ENCODE measurements at regions not wholly inside any gene's neighbourhood (a gene's known extent, or its start where the extent isn't known, plus 50 kb on each side); places are given as distances from the start of the nearest gene placed in this dataset.
"Not testable (repeated sequence)": the region's sequence is repeated elsewhere in the genome, so short reads cannot be mapped to it uniquely, and the experiment has no call there.

DNA sequence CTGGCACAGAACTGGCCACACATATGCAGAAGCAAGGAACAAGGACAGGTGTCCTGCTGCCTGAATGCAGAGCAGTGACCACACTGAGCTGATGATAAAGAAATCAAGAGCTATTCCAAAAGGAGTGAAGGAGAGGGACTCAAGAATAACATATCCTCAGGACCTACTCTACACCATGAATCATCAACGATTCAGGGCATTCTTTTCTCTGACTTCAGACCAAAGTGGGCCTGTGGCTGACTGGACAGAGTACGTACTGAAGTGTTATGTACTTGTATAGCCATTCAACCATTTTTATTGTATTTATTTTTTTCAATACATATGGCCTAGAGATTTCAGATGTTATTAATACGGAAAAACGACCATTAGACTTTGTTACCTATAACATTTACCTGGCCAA lies 177.5 kb upstream of the TMTC1 start:
- no peak for DNase-seq (ENCODE audit: low read depth)

DNA sequence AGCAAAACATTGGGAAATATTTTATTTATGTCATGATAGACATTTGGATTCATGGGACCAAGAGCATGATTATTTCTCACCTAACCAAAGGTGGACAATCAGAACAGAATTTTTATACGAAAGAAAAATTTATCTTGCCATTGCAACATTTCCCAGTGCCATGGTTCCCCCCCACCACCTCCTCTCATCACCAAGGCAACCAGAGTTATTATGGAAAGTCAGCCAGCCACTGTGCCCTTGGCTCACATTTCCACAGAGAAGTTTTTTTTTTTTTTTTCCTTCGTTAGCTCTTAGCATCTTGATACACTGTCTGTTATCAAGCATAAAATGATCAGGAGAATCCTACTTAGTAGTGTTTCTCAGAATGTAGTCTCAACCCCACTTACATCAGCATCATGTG lies 176.4 kb upstream of the TMTC1 start:
- no peak for DNase-seq (ENCODE audit: low read depth)

DNA sequence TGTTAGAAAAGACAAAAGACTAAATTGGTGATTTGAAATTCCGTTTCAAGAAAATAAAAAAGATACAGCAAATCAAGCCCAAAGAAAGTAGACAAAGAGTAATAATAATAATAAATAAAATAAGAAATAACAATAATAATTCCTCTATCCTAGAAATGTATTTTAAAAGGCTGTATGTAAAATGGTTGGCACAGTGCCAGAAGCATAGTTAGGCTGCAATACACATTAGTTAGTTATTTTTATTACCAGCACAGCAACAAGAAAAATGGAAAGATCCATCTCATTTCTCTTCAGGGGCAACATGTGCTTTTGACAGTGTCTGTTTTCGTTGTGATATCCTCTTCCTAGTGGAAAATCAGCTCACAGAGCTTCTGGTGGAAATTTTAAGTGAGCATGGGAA lies 174.1 kb upstream of the TMTC1 start:
- DNase-seq (ENCODE audit: low read depth) = no peak

DNA sequence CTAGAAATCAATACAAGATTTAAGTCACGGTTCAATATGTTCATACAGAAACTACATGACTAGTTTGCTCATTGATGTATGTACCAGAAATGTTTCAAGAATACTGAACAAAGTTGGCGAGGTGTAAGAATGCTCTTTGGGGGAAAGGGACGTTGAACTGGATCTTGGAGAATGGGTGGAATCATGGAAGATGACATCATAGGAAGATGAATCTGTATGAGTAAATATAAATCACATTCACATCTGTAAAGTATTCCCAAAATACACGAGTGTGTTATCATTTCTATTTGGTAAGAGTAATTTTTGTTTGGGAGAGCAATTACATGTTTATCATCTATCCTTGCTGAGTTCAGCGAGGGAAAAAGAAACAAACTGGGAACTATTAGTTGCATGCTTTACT lies 162.2 kb upstream of the TMTC1 start:
- no peak for DNase-seq (ENCODE audit: low read depth)

DNA sequence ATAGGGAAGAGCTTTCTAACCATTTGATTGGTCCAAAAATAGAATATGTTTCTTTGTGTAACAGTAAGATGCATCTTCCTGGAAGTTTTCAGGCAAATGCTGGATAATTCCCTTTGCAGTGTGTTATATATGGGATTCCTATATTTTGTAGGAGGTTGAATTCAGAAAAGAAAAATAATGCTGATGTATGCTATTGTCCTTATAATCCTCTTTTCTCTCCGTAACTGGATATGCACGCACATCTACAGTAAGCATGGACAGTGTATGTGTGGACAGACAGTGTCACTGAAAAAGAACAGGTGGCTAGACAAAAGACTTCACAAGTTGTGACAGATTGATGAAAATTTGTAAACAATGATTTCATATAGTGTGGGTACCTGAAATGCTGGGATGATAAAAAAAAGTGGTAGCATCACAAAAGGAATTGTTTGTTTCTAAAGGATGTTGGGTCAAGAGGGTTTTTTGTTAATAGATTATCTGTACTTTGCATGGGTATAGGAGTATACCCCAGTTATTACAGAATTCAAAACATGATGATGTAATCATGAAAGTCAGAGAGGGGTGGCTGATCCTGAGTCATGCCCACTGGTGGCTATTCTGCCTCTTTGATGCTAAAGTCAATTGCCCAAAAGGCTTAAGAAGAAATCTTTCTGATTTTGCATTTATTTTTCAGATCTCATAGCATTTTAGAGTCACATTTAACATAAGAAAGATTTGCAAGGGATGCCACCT lies 160.7 kb upstream of the TMTC1 start:
- no peak for DNase-seq (ENCODE audit: low read depth)

DNA sequence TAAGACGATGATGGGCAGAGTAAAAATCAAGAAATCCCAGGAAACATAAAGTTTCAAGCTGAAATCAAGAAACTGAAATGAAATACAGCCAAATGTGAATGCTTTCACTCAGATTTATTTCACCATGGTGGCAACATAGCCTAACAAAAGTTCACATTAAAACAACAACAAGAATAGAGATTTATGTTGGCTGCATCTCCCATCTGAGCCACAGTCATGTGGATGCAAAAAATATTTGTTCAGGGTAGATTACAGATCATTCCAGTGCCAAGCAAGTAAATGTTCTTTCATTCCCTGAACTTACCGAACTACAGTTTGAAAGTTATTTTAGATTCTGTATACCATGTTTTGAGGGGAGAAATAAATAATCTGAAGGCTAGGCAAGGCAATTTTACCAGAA lies 159.9 kb upstream of the TMTC1 start:
- DNase-seq (ENCODE audit: low read depth) = no peak

DNA sequence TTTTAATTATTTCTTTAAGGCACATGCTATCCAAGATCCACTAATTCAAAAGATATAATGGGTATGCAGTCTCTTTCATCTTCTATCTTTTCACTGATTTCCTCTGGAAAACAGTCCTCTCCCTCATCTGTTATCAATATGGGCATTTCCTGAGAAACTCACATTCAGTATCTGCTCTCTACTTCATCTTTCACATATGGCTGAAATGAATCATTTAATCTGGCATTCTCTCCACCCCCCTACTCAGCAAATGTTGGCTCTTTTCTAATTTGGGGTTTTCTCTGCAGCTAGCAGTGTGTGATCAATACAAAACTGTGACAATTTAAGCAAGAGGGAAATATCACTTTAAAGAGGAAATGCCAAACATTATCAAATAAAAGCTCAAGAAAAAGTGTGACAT lies 157.1 kb upstream of the TMTC1 start:
- DNase-seq (ENCODE audit: low read depth) = no peak

DNA sequence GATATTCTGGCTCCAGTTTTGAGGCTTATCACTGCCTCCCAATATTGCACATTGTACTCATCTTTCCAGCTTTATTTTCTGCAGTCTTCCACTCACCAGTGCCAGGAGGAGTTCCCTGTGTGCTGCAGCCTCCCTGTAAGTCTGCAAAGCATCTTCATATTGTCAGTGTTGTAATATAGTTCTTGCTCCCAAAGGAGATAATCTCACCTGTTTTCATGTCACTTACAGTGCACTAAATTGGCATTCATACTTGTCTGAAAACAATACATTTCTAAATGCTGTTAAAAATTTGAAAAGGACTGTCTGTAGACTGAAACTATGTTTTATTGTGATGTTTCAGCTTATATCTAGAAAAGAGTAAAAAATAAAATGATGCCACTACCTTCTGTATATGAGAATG lies 146.8 kb upstream of the TMTC1 start:
- DNase-seq (ENCODE audit: low read depth) = no peak

DNA sequence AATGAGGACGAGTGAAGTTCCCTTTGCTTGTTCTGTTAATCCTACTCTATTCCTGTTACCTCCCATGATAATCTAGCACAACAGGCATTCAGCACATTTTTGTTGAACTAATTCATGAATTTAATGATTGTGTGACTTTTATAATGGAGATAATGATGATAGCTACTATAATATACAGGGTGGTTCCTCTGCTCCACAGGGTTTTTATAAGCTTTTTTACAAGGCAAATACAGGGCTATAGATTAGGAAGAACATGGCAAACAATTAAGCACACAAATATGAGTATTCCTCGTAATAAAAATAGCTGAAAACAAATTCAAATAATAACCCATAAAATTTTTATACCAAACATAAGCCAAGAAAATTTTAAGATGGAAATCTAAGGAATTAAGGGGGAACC lies 145.6 kb upstream of the TMTC1 start:
- no peak for DNase-seq (ENCODE audit: low read depth)

DNA sequence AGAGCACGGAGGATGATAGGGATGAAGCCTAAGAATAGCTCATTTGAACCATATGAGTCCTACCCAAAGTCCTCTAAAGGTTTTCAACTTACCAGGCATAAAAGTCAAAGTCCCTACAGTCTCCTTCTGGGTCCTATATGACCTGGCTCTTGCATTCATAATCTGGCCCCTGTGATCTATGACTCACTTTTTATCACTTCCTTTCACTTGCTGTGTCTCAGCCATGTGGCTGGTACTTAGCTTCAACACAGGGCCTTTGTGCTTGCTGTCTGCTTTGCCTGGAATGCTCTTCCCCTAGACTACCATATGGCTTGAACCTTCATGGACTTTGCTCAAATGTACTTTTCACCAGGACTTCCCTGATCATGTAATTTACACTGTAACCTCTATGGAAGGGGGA lies 137.6 kb upstream of the TMTC1 start:
- no peak for DNase-seq (ENCODE audit: low read depth)

DNA sequence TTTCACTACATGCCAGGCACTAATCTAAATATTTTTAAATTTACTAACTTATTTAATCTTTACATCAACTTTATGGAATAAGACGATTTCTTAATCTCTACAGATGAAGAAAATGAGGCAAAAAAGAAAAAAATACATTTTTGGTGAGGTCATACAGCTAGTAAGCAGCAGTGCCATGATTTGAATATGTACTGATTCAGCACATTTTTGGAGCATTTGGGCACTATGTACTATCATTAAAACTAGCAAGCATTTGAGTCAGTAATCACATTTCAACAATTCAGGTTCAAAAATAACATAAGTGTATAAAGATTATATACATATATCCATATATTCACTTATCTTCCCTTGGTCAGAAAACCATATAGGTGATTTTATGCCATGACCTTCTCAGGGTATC lies 124.4 kb upstream of the TMTC1 start:
- DNase-seq (ENCODE audit: low read depth) = no peak

DNA sequence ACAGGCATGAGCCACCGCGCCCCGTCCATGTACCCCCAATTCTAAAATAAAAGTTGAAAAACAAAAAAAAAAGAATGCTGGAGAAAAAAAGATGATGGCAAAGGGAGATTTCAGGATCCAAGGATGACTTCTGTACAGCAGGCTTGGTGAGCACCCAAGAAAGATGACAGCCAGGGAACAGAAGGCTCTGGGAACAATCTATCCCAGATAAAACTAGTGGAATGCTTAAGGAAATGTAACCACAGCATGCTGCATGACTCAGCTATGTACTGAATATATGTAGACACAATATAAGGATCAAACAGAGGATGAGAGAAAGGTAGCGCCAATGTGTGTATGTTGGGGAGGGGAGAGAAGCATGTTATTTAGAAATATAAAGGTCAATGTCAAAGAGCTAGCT lies 123.7 kb upstream of the TMTC1 start:
- DNase-seq (ENCODE audit: low read depth) = no peak

DNA sequence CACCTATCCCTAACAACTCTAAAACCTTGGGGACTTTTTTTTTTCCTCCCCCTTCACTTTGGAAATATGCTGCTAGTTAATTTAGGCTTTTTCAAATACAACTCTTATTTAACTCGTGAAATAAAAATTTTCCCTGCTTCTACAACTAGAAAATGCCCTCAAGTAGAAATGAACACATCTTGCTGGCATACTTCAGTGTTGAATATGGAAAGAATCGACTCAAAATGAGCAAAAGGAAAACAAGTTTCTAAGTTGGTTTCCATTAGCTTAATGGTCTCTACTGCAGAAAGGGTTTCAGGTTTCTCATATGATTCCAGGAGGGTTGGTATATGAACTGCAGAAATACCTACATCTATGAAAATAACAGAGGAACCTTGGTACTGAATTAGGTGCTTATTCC lies 118.3 kb upstream of the TMTC1 start:
- no peak for DNase-seq (ENCODE audit: low read depth)

DNA sequence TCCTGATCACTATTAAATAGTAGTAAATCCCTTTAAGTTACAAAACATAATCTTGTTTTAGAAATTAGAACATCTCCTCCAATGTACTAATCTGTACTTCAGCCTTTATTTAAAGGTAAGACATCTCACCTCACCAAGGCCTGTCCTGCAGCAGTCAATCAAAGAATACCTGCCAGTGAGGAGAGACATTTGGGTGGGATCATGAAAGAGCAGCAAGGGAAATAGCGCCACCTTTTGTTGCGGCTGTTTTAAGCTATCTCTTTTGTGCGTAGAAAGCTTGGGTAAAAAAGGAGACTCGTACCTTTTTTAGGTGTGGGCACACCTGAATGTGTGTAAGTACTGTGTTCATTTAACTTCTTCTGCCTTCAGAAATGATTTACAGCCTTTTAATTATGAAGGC lies 117.8 kb upstream of the TMTC1 start:
- DNase-seq (ENCODE audit: low read depth) = no peak

DNA sequence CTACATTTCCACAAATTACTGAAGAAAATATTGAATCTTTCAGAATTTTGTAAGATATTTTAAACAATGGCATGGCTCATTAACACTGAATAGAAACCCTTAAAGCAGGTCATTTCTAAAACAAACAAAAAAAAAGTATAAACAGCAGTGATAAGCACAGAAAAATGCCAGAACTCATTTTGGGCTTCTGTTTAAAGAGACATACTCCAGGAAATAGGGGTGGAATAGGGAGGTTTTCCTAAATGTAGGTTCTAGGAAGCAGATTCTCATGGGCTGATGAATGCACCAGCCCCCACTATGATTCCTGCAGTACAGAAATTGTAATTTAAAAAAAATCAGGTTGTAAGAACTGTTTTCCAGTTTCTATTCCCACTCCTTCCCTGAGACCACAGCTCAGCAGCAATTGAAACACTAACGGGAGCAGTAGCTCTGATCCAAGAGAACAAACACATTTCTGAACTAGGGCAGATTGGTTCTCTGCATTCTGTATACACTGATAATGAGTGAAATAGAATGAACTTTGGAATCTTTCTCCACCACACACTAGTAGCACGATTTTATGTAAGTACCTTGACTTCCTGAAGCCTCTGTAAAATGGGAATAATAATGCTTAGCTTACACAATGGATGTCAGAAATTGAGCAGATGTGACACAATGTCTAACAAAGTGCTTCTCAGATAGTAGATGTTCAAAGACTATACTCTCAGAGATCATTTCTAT lies 115.6 kb upstream of the TMTC1 start:
- DNase-seq (ENCODE audit: low read depth) = no peak

DNA sequence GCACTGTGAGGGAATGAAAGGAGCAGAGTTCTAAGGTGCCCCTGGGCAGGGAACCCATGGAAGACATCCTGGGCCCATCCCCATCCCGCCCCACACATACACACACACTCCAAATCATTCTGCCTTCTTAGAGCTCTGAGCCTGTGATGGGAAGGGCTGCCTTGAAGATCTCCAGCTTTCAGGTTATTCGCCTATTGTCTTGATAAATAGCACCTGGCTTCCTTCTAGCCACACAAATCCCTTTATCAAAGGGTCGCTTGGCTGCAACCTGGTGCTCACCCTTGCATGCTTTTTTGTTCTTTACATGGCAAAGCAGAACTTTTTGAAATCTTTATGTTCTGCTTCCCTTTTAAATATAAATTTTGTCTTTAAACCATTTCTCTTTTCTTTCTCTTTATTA lies 112.2 kb upstream of the TMTC1 start:
- no peak for DNase-seq (ENCODE audit: low read depth)

DNA sequence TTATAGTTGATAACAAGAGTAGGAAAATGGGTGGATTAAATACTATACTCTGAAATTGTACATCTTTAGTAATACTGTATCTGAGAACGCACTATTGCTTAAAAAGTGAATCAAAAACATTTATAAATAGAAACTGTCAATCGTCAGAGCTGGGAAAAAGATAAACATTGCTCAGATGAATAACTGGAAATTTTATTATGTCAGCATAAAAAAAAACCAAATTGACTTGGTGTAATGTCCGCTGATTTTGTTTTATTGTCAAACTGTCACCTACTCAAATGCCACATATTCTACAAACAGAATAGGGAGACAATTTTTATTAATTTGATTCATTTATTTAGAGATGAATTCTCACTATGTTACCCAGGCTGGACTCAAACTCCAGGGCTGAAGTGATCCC lies 109.3 kb upstream of the TMTC1 start:
- no peak for DNase-seq (ENCODE audit: low read depth)

DNA sequence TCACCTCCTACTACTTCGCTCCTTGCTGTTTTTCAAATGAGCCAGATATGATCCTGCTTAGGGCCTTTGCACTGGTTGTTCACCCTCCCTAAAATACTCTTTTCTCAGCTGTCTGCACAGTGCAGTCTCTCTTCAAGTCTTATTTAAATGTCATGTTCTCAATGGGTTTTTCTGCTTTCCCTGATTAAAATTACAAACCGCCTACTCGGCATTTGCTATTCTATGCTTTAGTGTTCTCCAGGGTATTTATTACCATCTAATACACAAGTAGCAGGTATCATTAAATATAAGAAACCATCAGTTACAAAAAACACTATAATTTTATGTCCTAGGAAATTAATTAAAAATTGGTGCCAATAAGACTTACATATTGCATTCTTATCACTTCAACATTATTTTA lies 108.0 kb upstream of the TMTC1 start:
- no peak for DNase-seq (ENCODE audit: low read depth)

DNA sequence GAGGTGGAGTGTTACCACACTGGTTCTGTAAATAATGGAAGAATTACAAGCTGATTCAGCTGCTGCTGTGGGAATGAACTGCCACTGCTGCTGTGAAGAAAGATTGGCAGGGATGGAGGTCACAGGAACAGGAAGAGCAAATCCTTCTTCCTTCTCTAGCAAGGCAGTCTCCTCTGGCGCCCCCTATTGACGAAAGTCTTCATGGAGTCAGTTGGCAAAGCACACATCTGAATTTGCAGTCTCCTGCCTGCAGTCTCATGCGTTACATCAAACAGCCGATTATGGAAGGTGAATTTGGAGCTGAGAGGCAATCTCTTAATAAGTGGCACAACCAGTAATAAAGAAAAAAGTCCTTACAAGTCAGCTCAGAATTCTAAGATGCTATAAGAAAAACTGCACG lies 106.0 kb upstream of the TMTC1 start:
- no peak for DNase-seq (ENCODE audit: low read depth)

DNA sequence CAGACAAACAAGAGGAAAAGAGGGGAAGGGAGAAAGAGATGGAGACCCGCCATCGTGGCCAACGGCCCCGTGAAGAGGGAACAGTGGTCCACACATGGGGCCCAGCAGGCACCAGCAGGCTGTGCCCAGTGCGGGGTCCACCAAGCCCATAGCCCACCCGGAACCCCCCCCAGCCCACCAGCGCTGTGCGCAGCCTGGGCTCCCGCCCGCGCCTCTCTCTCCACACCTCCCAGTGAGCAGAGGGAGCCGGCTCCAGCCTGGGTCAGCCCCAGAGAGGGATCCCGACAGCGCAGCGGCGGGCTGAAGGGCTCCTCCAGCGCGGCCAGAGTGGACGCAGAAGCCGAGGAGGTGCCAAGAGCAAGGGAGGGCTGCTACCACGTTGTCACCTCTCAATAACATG lies 105.0 kb upstream of the TMTC1 start:
- DNase-seq (ENCODE audit: low read depth) = no peak

DNA sequence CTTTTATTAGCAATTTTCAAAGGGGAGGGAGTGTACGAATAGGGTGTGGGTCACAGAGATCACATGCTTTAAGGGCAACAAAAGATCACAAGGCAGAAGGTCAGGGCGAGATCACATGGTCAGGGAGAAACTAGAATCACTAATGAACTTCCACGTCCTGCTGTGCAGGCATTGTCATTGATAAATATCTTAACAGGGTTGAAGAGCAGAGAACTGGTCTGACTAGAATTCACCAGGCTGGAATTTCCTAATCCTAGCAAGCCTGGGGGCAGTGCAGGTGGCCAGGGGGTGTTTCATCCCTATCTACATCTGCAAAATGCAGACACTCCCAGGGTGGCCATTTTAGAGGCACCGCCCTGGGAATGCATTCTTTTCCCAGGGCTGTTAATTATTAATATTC lies 101.2 kb upstream of the TMTC1 start:
- not testable (repeated sequence) for DNase-seq (ENCODE audit: low read depth)

DNA sequence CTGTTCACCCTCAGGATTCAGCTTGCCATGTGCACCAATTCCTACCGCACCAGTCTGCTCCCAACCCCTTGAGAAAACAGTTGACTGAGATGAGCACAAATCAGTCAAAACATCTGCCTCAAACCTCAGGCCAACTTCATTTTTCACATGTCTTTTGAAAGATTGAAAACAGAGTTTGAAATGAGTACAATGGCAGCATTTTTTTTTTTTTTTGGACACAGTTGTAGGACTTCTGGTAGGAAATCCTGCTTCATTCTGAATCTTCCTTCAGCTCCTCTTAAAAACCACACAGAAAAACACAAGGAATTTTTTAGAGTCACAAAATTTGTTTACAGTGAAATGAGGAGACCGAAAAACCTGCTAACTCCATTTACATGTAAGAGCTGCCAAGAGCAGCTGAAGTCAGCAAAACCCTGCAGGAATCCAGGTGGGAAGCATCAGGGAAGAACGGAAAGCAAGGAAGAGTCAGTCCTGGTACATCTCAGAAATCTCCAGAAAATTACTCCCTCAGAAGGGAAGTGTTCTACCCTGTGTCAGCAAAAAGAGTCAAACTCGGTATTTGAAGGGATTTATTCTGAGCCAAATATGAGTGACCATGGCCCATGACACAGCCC lies 100.3 kb upstream of the TMTC1 start:
- no peak for DNase-seq (ENCODE audit: low read depth)

DNA sequence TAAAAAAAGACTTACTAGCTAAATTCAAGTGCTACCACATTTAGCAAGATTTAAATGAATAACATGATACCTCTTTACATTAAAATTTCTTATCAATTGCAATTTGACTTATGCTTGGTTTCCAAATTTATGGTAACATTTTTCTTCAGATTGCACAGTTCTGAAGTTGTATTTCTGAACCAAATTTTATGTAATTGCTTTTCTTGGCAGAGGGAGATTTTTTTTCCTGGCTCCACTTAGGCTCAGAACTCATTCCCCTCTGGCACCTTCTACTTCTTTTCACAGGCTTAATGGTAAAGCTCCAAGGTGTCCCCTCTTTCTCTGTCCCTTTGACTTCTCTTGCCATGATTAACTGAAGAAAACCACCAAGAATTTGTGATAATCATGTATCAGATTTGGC lies 99.8 kb upstream of the TMTC1 start:
- DNase-seq (ENCODE audit: low read depth) = no peak

DNA sequence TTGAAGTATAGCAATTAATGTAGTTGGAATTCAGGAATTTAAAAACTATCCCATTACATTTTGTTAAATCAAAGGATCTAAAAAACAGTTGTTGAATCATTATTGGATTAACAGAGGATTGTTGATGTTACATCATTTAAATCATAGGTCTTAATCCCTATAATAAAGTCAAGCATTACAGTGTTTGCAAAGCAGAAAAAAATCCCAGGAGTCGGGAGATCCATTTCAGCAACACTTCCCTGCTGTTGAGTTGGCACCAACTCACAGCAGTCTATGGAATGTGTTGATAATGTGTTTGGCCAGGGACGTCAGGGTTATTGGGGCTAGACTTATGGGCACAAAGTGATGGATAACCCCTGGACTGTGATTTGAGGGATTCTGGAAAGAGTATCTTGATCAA lies 99.1 kb upstream of the TMTC1 start:
- DNase-seq (ENCODE audit: low read depth) = no peak
